Mesenchymal stem cell (in vitro differentiated cells and primary cell): ENCODE measurements at regions not wholly inside any gene's neighbourhood (a gene's known extent, or its start where the extent isn't known, plus 50 kb on each side); places are given as distances from the start of the nearest gene placed in this dataset.
A peak's percentile ranks its signal among the peaks of the same experiment; 100 is the strongest.

Experiments
- DNase-seq: peaks from one replicate; pipeline ENCODE4 v3.0.0-alpha.2; 2013
- H2AFZ ChIP-seq: one replicate; pipeline ENCODE4 v1.6.1; 2013; ENCODE audit warnings: low read depth, mild to moderate bottlenecking, control low read depth, inconsistent platforms, low read length, moderate library complexity
- H2AK5ac ChIP-seq: 2 replicates; pipeline ENCODE4 v1.6.1; 2013; ENCODE audit warnings: low read length, moderate library complexity, mild to moderate bottlenecking, inconsistent platforms; ENCODE audit not compliant: severe bottlenecking
- H2BK120ac ChIP-seq: one replicate; pipeline ENCODE4 v1.6.1; 2013; ENCODE audit warnings: low read depth, mild to moderate bottlenecking, inconsistent platforms, low read length, moderate library complexity
- H2BK12ac ChIP-seq, 2 experiments: one replicate each; pipeline ENCODE4 v1.6.1; 2013; ENCODE audit warnings: inconsistent platforms in 2 of 2, low read length in 2 of 2, mild to moderate bottlenecking in 2 of 2, moderate library complexity in 2 of 2, control low read depth in 1 of 2
- H2BK15ac ChIP-seq: one replicate; pipeline ENCODE4 v1.6.1; 2013; ENCODE audit warnings: mild to moderate bottlenecking, low read depth, inconsistent platforms; ENCODE audit not compliant: poor library complexity, severe bottlenecking
- H2BK5ac ChIP-seq: 2 replicates; pipeline ENCODE4 v1.6.1; 2013; ENCODE audit warnings: low read depth, mild to moderate bottlenecking, low read length, control low read depth, inconsistent platforms; ENCODE audit not compliant: poor library complexity, severe bottlenecking
- H3K14ac ChIP-seq, 2 experiments: one replicate each; pipeline ENCODE4 v1.6.1; 2013; ENCODE audit warnings: inconsistent platforms in 2 of 2, low read length in 2 of 2, control low read depth in 1 of 2, mild to moderate bottlenecking in 1 of 2, moderate library complexity in 1 of 2
- H3K18ac ChIP-seq, 2 experiments: one replicate each; pipeline ENCODE4 v1.6.1; 2013; ENCODE audit warnings: inconsistent platforms in 2 of 2, low read length in 2 of 2, control low read depth in 1 of 2, low read depth in 1 of 2, mild to moderate bottlenecking in 1 of 2
- H3K23ac ChIP-seq, 2 experiments: one replicate each; pipeline ENCODE4 v1.6.1; 2013; ENCODE audit warnings: inconsistent platforms in 2 of 2, low read length in 2 of 2, mild to moderate bottlenecking in 2 of 2, moderate library complexity in 2 of 2, control low read depth in 1 of 2
- H3K27ac ChIP-seq: 2 replicates; pipeline ENCODE4 v1.5.1; 2013; ENCODE audit warnings: mild to moderate bottlenecking, moderate library complexity, low read length, control low read depth, inconsistent platforms; ENCODE audit not compliant: poor library complexity, severe bottlenecking
- H3K27me3 ChIP-seq, 2 experiments: 2 replicates each; pipeline versions ENCODE4 v1.6.1 to v1.7.0; 2013; ENCODE audit warnings: low read length in 2 of 2, mild to moderate bottlenecking in 2 of 2, moderate library complexity in 2 of 2, control low read depth in 1 of 2, inconsistent platforms in 1 of 2; ENCODE audit not compliant: control insufficient read depth in 1 of 2, insufficient read depth in 1 of 2
- H3K36me3 ChIP-seq, 2 experiments: 2 replicates each; pipeline versions ENCODE4 v1.6.1 to v1.7.0; 2013; ENCODE audit warnings: low read length in 2 of 2, control low read depth in 1 of 2, inconsistent platforms in 1 of 2, low read depth in 1 of 2, mild to moderate bottlenecking in 1 of 2; ENCODE audit not compliant: insufficient read depth in 2 of 2, control insufficient read depth in 1 of 2
- H3K4ac ChIP-seq, 2 experiments: one replicate each; pipeline ENCODE4 v1.6.1; 2013; ENCODE audit warnings: inconsistent platforms in 2 of 2, low read length in 2 of 2, mild to moderate bottlenecking in 2 of 2, moderate library complexity in 2 of 2, control low read depth in 1 of 2, low read depth in 1 of 2
- H3K4me1 ChIP-seq: 2 replicates; pipeline ENCODE4 v1.6.1; 2013; ENCODE audit warnings: low read depth, low read length, control low read depth; ENCODE audit not compliant: control insufficient read depth, insufficient read depth
- H3K4me2 ChIP-seq: 2 replicates; pipeline ENCODE4 v1.6.1; 2013; ENCODE audit warnings: low read length, mild to moderate bottlenecking, inconsistent platforms; ENCODE audit not compliant: poor library complexity, severe bottlenecking
- H3K4me3 ChIP-seq, 2 experiments: 2 replicates each; pipeline versions ENCODE4 v1.5.1 to v1.7.0; 2013; ENCODE audit warnings: low read length in 2 of 2, mild to moderate bottlenecking in 2 of 2, control low read depth in 1 of 2, low read depth in 1 of 2; ENCODE audit not compliant: insufficient read depth in 1 of 2
- H3K79me1 ChIP-seq: replicated peaks from 2 replicates; pipeline ENCODE4 v1.6.1; 2013; ENCODE audit warnings: mild to moderate bottlenecking, control low read depth, low read length, inconsistent platforms; ENCODE audit not compliant: poor library complexity, severe bottlenecking
- H3K9ac ChIP-seq: 2 replicates; pipeline ENCODE4 v1.7.0; 2013; ENCODE audit warnings: mild to moderate bottlenecking, low read length, moderate library complexity
- H3K9me3 ChIP-seq: 2 replicates; pipeline ENCODE4 v1.7.0; 2013; ENCODE audit warnings: mild to moderate bottlenecking, low read length; ENCODE audit not compliant: control insufficient read depth
- H4K8ac ChIP-seq: one replicate; pipeline ENCODE4 v1.6.1; 2013; ENCODE audit warnings: inconsistent platforms, mild to moderate bottlenecking, low read length, moderate library complexity
- H4K91ac ChIP-seq: one replicate; pipeline ENCODE4 v1.6.1; 2013; ENCODE audit warnings: mild to moderate bottlenecking, low read length, inconsistent platforms
- WGBS: methylation state at CpG from one replicate; pipeline ENCODE4 v1.1.7; 2013; ENCODE audit warnings: mixed read lengths; 5-methylcytosine and 5-hydroxymethylcytosine counted together

DNA sequence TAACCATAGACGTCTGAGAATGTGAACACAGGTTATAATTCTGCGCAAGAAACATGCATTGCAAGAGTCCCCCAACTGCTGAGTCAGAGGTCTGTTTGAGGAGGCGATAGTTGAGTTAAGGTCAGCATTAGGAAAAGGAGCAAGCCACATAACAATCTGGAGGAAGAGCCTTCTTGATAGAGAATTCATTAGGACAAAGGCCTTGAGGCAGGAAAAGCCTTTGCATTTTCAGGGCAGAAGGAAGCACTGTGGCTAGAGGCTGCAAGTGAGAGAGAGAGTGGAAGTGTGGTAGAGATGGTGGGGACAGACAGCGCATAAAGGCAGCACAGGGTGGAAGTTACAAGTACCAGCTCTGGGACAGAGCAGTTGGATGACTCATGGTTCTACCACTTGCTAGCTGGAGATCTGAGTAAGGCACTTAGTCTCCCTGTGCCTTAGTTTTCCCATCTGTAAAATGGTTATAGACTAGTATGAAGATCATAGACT, 125.8 kb upstream of the LNX1 start:
- H3K4me1 ChIP-seq: no peaks in the 10 kb centered on the region
- no peak overlapping the region for H3K14ac ChIP-seq
- H3K23ac ChIP-seq: no peak overlapping the region
- no peak overlapping the region for H2BK12ac ChIP-seq
- H2BK15ac ChIP-seq: no peak overlapping the region
- no peak overlapping the region for H3K4me2 ChIP-seq
- H2BK5ac ChIP-seq: no peak overlapping the region
- WGBS: 30% methylated on average over 4 of the region's 4 CpGs
- H3K27ac ChIP-seq: no peak overlapping the region
- H2BK120ac ChIP-seq: no peak overlapping the region
- H3K18ac ChIP-seq: peak overlapping the region; percentile 13 to 34
- no peak overlapping the region for H3K4me3 ChIP-seq
- no peak overlapping the region for H2AK5ac ChIP-seq
- no peaks in the 10 kb centered on the region for H3K9me3 ChIP-seq
- peak overlapping the region; percentile 36 for H4K91ac ChIP-seq
- peak; percentile 94 for DNase-seq
- no peak overlapping the region for H3K9ac ChIP-seq
- H3K4ac ChIP-seq: peak overlapping the region in 1 of 2 experiments; percentile 10
- no peaks in the 10 kb centered on the region for H3K27me3 ChIP-seq
- H3K79me1 ChIP-seq: no peaks in the 10 kb centered on the region
- H2AFZ ChIP-seq: no peak overlapping the region
- H3K36me3 ChIP-seq: no peaks in the 10 kb centered on the region
- peak overlapping the region; percentile 1 for H4K8ac ChIP-seq

GRCh38 chr4:53716471-53717063, 125.3 kb upstream of the LNX1 start:
- no peaks in the 10 kb centered on the region for H3K4me1 ChIP-seq
- no peak overlapping the region for H3K4ac ChIP-seq
- peak overlapping the region; percentile 59 for H2BK120ac ChIP-seq
- no peaks in the 10 kb centered on the region for H3K36me3 ChIP-seq
- no peak overlapping the region for H2AK5ac ChIP-seq
- H3K14ac ChIP-seq: no peak overlapping the region
- no peak overlapping the region for H3K4me2 ChIP-seq
- H3K27me3 ChIP-seq: no peaks in the 10 kb centered on the region
- H3K18ac ChIP-seq: peak overlapping the region in 1 of 2 experiments; percentile 69
- no peak overlapping the region for H4K8ac ChIP-seq
- H2BK12ac ChIP-seq: peak overlapping the region in 1 of 2 experiments; percentile 57
- H3K4me3 ChIP-seq: peak overlapping the region in 1 of 2 experiments; percentile 3
- H4K91ac ChIP-seq: no peak overlapping the region
- H3K9me3 ChIP-seq: no peaks in the 10 kb centered on the region
- H3K23ac ChIP-seq: no peak overlapping the region
- no peak overlapping the region for H3K27ac ChIP-seq
- H2AFZ ChIP-seq: no peak overlapping the region
- no peak overlapping the region for H2BK15ac ChIP-seq
- no peak overlapping the region for H2BK5ac ChIP-seq
- DNase-seq: no peak
- WGBS: 52% methylated on average over 6 of the region's 6 CpGs
- no peaks in the 10 kb centered on the region for H3K79me1 ChIP-seq
- H3K9ac ChIP-seq: peak overlapping the region; percentile 42

GRCh38 chr4:53716011-53716410, 124.7 kb upstream of the LNX1 start:
- Histone ChIP-seq H3K27ac (no peak overlapping the region), H2BK120ac (no peak overlapping the region), H2BK12ac (peak overlapping the region; percentile 67 to 90), H3K4me3 (peak overlapping the region in 1 of 2 experiments; percentile 29), H2AK5ac (no peak overlapping the region), H3K4me1 (no peaks in the 10 kb centered on the region), H3K27me3 (no peaks in the 10 kb centered on the region), H3K9ac (peak overlapping the region; percentile 58), H2AFZ (no peak overlapping the region), H3K79me1 (no peaks in the 10 kb centered on the region), H4K8ac (peak overlapping the region; percentile 47), H3K36me3 (no peaks in the 10 kb centered on the region), H3K4me2 (no peak overlapping the region), H2BK15ac (no peak overlapping the region), H3K9me3 (no peaks in the 10 kb centered on the region), H4K91ac (no peak overlapping the region), H3K18ac (peak overlapping the region in 1 of 2 experiments; percentile 68), H3K4ac (peak overlapping the region in 1 of 2 experiments; percentile 68), H2BK5ac (no peak overlapping the region), H3K14ac (no peak overlapping the region), H3K23ac (no peak overlapping the region)
- peak; percentile 35 for DNase-seq

DNA sequence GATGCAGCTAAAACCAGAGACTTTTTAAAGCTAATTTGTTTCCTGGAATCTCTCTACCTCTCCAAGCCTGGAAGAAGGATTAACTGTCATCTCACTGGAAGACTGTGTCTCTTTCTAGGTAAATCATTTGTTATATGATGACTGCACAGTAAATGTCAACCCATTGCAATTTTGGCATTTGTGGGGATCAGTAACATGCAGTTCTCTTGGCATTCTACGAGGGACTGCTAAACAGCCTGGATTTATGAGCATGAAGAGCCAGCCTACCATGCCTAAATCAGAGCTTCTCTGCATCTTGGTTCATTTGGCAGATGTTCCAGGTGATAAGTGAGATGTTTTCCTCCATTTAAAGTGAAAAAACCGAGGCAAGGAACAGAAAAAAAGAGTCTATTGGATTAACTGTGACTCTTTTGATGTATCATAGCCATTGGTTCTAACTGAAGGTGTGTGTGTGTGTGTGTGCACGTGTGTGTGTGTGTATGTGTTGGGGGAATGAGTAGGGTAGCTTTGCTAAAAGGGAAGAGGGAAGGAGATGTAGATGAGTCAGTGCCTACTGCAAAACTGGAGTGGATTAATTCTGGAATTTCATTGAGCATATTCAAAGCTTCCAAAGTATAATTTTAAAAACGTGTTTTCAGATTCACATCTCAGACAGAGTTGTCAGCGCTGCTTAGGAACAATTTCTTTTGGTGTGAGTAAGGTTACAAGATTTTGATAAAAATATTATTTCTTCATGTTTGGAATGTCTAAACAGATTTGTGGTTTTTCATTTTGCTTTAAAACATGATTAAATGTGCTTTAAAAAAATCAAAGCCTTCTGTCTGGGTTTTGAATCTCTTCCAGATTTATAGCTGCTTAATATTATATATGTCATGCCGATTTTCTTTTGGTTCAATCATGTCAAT, 123.2 kb upstream of the LNX1 start:
- Histone ChIP-seq H3K18ac (peak overlapping the region; percentile 22 to 48), H4K8ac (peak overlapping the region; percentile 79), H3K14ac (no peak overlapping the region), H4K91ac (no peak overlapping the region), H3K27me3 (no peaks in the 10 kb centered on the region), H2BK120ac (no peak overlapping the region), H2AK5ac (no peak overlapping the region), H3K36me3 (no peaks in the 10 kb centered on the region), H2BK12ac (peak overlapping the region in 1 of 2 experiments; percentile 10), H2AFZ (no peak overlapping the region), H3K4me2 (no peak overlapping the region), H3K9me3 (no peaks in the 10 kb centered on the region), H3K23ac (no peak overlapping the region), H3K9ac (peak overlapping the region; percentile 58), H2BK5ac (no peak overlapping the region), H3K27ac (no peak overlapping the region), H3K4me3 (no peak overlapping the region), H3K4me1 (no peaks in the 10 kb centered on the region), H3K4ac (peak overlapping the region in 1 of 2 experiments; percentile 24), H2BK15ac (no peak overlapping the region), H3K79me1 (no peaks in the 10 kb centered on the region)
- no peak for DNase-seq
- WGBS: 53% methylated on average over 3 of the region's 6 CpGs
